SK-N-SH (cell line): ENCODE measurements at regions not wholly inside any gene's neighbourhood (a gene's known extent, or its start where the extent isn't known, plus 50 kb on each side); places are given as distances from the start of the nearest gene placed in this dataset.
"Not testable (repeated sequence)": the region's sequence is repeated elsewhere in the genome, so short reads cannot be mapped to it uniquely, and the experiment has no call there.

Experiments used
- CTCF ChIA-PET: fragments of 300-600, 350-600 bp; formaldehyde crosslinking; extraction: SDS; loops from one replicate; lab custom pipeline; 2021; lab: Yijun Ruan, JAX
- POLR2A ChIA-PET: fragments of 350-600 bp; sonication (Branson Sonifier 250); formaldehyde crosslinking; extraction: SDS; loops from one replicate; lab custom pipeline; 2020; ENCODE audit warnings: antibody characterized with exemption, inconsistent platforms; lab: Yijun Ruan, JAX
- DNase-seq: peaks from one replicate; pipeline ENCODE4 v3.0.0; 2012
- H2AFZ ChIP-seq: fragments of 200-600 bp; sonication (generic); 2 replicates; pipeline ENCODE4 v1.8.1; 2016; ENCODE audit warnings: antibody characterized with exemption, mild to moderate bottlenecking, low read depth
- H3F3A ChIP-seq: fragments of 200-600 bp; sonication (generic); replicated peaks from 2 replicates; pipeline ENCODE3; 2016; ENCODE audit warnings: antibody characterized with exemption, mild to moderate bottlenecking; ENCODE audit not compliant: insufficient read depth
- H3K27ac ChIP-seq, 2 experiments: fragments of 200-500 bp in 1 of 2; fragments of 200-600 bp in 1 of 2; sonication (Bioruptor generic) in 1 of 2; sonication (generic), shearing (Covaris generic) in 1 of 2; 2 replicates each; pipeline versions ENCODE4 v1.5.1 to v1.6.1; 2014 to 2016; ENCODE audit warnings: low read depth in 2 of 2, inconsistent platforms in 1 of 2, low read length in 1 of 2, mild to moderate bottlenecking in 1 of 2, mixed read lengths in 1 of 2
- H3K27me3 ChIP-seq: fragments of 200-600 bp; sonication (generic), shearing (Covaris generic); 2 replicates; pipeline ENCODE4 v1.6.1; 2016; ENCODE audit warnings: mixed run types; ENCODE audit not compliant: insufficient read depth
- H3K36me3 ChIP-seq, 2 experiments: fragments of 200-500 bp in 1 of 2; fragments of 200-600 bp in 1 of 2; sonication (Bioruptor generic) in 1 of 2; sonication (generic) in 1 of 2; replicated peaks in 1 of 2; 2 replicates each; pipeline versions ENCODE3 to v1.5.1; 2014 to 2016; ENCODE audit warnings: low read length in 1 of 2, mild to moderate bottlenecking in 1 of 2; ENCODE audit not compliant: insufficient read depth in 2 of 2, control insufficient read depth in 1 of 2
- H3K4me1 ChIP-seq, 2 experiments: fragments of 200-500 bp in 1 of 2; fragments of 200-600 bp in 1 of 2; sonication (Bioruptor generic) in 1 of 2; sonication (generic), shearing (Covaris generic) in 1 of 2; 2 replicates each; pipeline versions ENCODE4 v1.5.1 to v1.6.1; 2014 to 2016; ENCODE audit warnings: low read depth in 1 of 2, low read length in 1 of 2, mixed run types in 1 of 2; ENCODE audit not compliant: insufficient read depth in 2 of 2, control insufficient read depth in 1 of 2
- H3K4me2 ChIP-seq: fragments of 200-600 bp; sonication (generic), shearing (Covaris generic); 2 replicates; pipeline ENCODE4 v1.6.1; 2017; ENCODE audit warnings: mixed run types
- H3K4me3 ChIP-seq, 2 experiments: fragments of 200-500 bp in 1 of 2; fragments of 200-600 bp in 1 of 2; sonication (Bioruptor generic) in 1 of 2; sonication (generic), shearing (Covaris generic) in 1 of 2; 2 replicates each; pipeline versions ENCODE4 v1.5.1 to v1.8.1; 2014 to 2016; ENCODE audit warnings: low read depth in 2 of 2, inconsistent platforms in 1 of 2, low read length in 1 of 2, mild to moderate bottlenecking in 1 of 2, mixed read lengths in 1 of 2, moderate library complexity in 1 of 2
- H3K79me2 ChIP-seq: fragments of 200-600 bp; sonication (generic); 2 replicates; pipeline ENCODE4 v1.8.1; 2017; ENCODE audit warnings: mild to moderate bottlenecking; ENCODE audit not compliant: insufficient read depth
- H3K9ac ChIP-seq: fragments of 200-600 bp; sonication (generic); 2 replicates; pipeline ENCODE4 v1.6.1; 2017; ENCODE audit warnings: mixed run types
- H3K9me2 ChIP-seq: fragments of 200-600 bp; sonication (generic); 2 replicates; pipeline ENCODE4 v1.6.1; 2017; ENCODE audit warnings: mixed run types
- H3K9me3 ChIP-seq: fragments of 200-600 bp; sonication (generic); 2 replicates; pipeline ENCODE4 v1.6.1; 2017; ENCODE audit warnings: mixed run types, mild to moderate bottlenecking, moderate library complexity
- H4K20me1 ChIP-seq: fragments of 200-600 bp; sonication (generic); 2 replicates; pipeline ENCODE4 v1.6.1; 2017; ENCODE audit warnings: mild to moderate bottlenecking, mixed run types; ENCODE audit not compliant: insufficient read depth
- FOXM1 ChIP-seq: IDR thresholded peaks from 2 replicates; pipeline ENCODE4 v1.4.0; 2012; ENCODE audit warnings: low read depth, mild to moderate bottlenecking
- MAX ChIP-seq: IDR thresholded peaks from 2 replicates; pipeline ENCODE4 v1.4.0; 2012; ENCODE audit warnings: low read depth
- MEF2A ChIP-seq: IDR thresholded peaks from 2 replicates; pipeline ENCODE4 v1.4.0; 2012; ENCODE audit warnings: low read depth, borderline replicate concordance
- NRF1 ChIP-seq: IDR thresholded peaks from 2 replicates; pipeline ENCODE4 v1.6.1; 2012; ENCODE audit warnings: low read depth, mild to moderate bottlenecking, low read length
- POLR2AphosphoS5 ChIP-seq: IDR thresholded peaks from 2 replicates; pipeline ENCODE4 v1.6.1; 2012; ENCODE audit warnings: low read depth, low read length
- RAD21 ChIP-seq: IDR thresholded peaks from 2 replicates; pipeline ENCODE4 v1.6.1; 2012; ENCODE audit warnings: mild to moderate bottlenecking, low read length
- RXRA ChIP-seq: IDR thresholded peaks from 2 replicates; pipeline ENCODE4 v1.4.0; 2012; ENCODE audit warnings: low read depth, mild to moderate bottlenecking, borderline replicate concordance
- SIN3A ChIP-seq: IDR thresholded peaks from 2 replicates; pipeline ENCODE4 v1.6.1; 2012; ENCODE audit warnings: low read depth, mild to moderate bottlenecking, low read length, moderate library complexity, borderline replicate concordance
- SMC3 ChIP-seq: IDR thresholded peaks from 2 replicates; pipeline ENCODE4 v1.6.1; 2012; ENCODE audit warnings: low read depth, low read length, improper control_type of control experiment
- USF1 ChIP-seq: IDR thresholded peaks from 2 replicates; pipeline ENCODE4 v1.4.0; 2012; ENCODE audit warnings: low read depth, borderline replicate concordance
- YY1 ChIP-seq: IDR thresholded peaks from 2 replicates; pipeline ENCODE4 v1.4.0; 2012; ENCODE audit warnings: low read depth, mild to moderate bottlenecking
- WGBS: methylation state at CpG from one replicate; pipeline ENCODE4 v1.1.6; 2017; ENCODE audit warnings: low lambda C conversion rate; 5-methylcytosine and 5-hydroxymethylcytosine counted together
- TF ChIP-seq, protein P1 (sequence below): IDR thresholded peaks from 2 replicates; pipeline ENCODE4 v1.6.1; 2012; ENCODE audit warnings: mild to moderate bottlenecking, low read depth, low read length, moderate library complexity

DNA sequence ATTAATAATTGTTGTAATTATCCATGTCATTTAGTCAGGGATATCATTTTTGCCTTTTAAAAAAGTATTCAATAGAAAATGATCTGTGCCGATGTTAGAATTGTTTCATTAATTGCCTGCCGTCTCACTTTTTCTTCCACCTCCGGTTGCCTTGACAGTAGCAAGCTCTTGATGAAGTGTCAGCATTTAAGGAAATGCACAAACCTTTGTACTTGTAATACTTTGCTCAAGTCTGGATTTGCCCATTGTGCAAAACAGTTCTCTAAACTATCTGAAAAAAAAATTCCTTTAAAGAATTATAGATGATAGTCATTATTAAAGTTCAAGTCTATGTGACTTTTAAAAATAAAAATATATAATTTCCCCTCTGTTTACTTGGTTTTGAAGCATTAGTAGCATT, 619.7 kb downstream of the GATA3 start:
- no peak overlapping the region for H2AFZ ChIP-seq
- no peaks in the 10 kb centered on the region for H3K9me2 ChIP-seq
- ChIA-PET POLR2A (no interaction called here), CTCF (interaction anchor here (1.1 kb wide), 1 partner anchor 12 kb away, joined by 3 read pairs; no protein-coding TSS in a partner anchor)
- H3K36me3 ChIP-seq, result no peaks in the 10 kb centered on the region
- no peak overlapping the region for H3K4me2 ChIP-seq
- WGBS, result 85% methylated on average over 3 of the region's 3 CpGs
- H3K27me3 ChIP-seq, result no peaks in the 10 kb centered on the region
- no peaks in the 10 kb centered on the region for H3K9me3 ChIP-seq
- H3K27ac ChIP-seq, result no peak overlapping the region
- no peak for TF ChIP-seq POLR2AphosphoS5
- no peak for TF ChIP-seq MEF2A
- no peak for TF ChIP-seq YY1
- no peaks in the 10 kb centered on the region for H4K20me1 ChIP-seq
- H3K9ac ChIP-seq, result no peak overlapping the region
- H3K79me2 ChIP-seq, result no peaks in the 10 kb centered on the region
- DNase-seq, result no peak
- H3K4me3 ChIP-seq, result no peak overlapping the region
- no peaks in the 10 kb centered on the region for H3F3A ChIP-seq
- H3K4me1 ChIP-seq, result no peaks in the 10 kb centered on the region

- DNase-seq, result no peak
- no peak for TF ChIP-seq RXRA
- TF ChIP-seq SMC3, result no peak
- no peak for TF ChIP-seq USF1
- TF ChIP-seq MAX, result no peak
- no peak for TF ChIP-seq RAD21
- no peak for TF ChIP-seq YY1
- TF ChIP-seq FOXM1, result no peak
- TF ChIP-seq NRF1, result no peak
- TF ChIP-seq, protein P1, sequence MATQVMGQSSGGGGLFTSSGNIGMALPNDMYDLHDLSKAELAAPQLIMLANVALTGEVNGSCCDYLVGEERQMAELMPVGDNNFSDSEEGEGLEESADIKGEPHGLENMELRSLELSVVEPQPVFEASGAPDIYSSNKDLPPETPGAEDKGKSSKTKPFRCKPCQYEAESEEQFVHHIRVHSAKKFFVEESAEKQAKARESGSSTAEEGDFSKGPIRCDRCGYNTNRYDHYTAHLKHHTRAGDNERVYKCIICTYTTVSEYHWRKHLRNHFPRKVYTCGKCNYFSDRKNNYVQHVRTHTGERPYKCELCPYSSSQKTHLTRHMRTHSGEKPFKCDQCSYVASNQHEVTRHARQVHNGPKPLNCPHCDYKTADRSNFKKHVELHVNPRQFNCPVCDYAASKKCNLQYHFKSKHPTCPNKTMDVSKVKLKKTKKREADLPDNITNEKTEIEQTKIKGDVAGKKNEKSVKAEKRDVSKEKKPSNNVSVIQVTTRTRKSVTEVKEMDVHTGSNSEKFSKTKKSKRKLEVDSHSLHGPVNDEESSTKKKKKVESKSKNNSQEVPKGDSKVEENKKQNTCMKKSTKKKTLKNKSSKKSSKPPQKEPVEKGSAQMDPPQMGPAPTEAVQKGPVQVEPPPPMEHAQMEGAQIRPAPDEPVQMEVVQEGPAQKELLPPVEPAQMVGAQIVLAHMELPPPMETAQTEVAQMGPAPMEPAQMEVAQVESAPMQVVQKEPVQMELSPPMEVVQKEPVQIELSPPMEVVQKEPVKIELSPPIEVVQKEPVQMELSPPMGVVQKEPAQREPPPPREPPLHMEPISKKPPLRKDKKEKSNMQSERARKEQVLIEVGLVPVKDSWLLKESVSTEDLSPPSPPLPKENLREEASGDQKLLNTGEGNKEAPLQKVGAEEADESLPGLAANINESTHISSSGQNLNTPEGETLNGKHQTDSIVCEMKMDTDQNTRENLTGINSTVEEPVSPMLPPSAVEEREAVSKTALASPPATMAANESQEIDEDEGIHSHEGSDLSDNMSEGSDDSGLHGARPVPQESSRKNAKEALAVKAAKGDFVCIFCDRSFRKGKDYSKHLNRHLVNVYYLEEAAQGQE, result no peak
- no peak for TF ChIP-seq SIN3A
- TF ChIP-seq, all 33 proteins: peak for 0
- Histone ChIP-seq H3F3A (no peaks in the 10 kb centered on the region), H3K4me3 (no peak overlapping the region), H3K4me2 (no peak overlapping the region), H3K9me3 (no peaks in the 10 kb centered on the region), H3K79me2 (no peaks in the 10 kb centered on the region), H4K20me1 (no peaks in the 10 kb centered on the region), H3K9me2 (no peaks in the 10 kb centered on the region), H3K4me1 (no peaks in the 10 kb centered on the region), H3K27me3 (no peaks in the 10 kb centered on the region), H3K27ac (no peak overlapping the region), H3K36me3 (no peaks in the 10 kb centered on the region), H3K9ac (no peak overlapping the region), H2AFZ (no peak overlapping the region)
- ChIA-PET CTCF (no interaction called here), POLR2A (no interaction called here)
- 40% methylated on average over 6 of the region's 6 CpGs for WGBS
These were observed 623.2 kb downstream of the GATA3 start for GRCh38 chr10:8677642-8678041.

- H3K4me3 ChIP-seq, DNase-seq, H3K4me1 ChIP-seq, H3K79me2 ChIP-seq, H4K20me1 ChIP-seq, H3K4me2 ChIP-seq, CTCF ChIA-PET, H3F3A ChIP-seq, H2AFZ ChIP-seq, H3K9ac ChIP-seq, H3K9me2 ChIP-seq, H3K9me3 ChIP-seq, H3K27ac ChIP-seq, POLR2A ChIA-PET, H3K27me3 ChIP-seq, H3K36me3 ChIP-seq: not testable (repeated sequence)
- WGBS, result 47% methylated on average over 3 of the region's 3 CpGs
These were observed 630.4 kb downstream of the GATA3 start for GRCh38 chr10:8684916-8685315.
